OCI-LY3 (cell line): ENCODE measurements at regions not wholly inside any gene's neighbourhood (a gene's known extent, or its start where the extent isn't known, plus 50 kb on each side); places are given as distances from the start of the nearest gene placed in this dataset.

Source experiments
- EZH2phosphoT487 ChIP-seq: fragments of 200-600 bp; shearing (Covaris generic); IDR thresholded peaks from 2 replicates; pipeline ENCODE4 v1.6.1; 2018; ENCODE audit warnings: antibody characterized with exemption, mixed run types, low read depth
- TF ChIP-seq, protein P1 (sequence below): fragments of 200-600, 300-600 bp; sonication (generic); IDR thresholded peaks from 2 replicates; pipeline ENCODE4 v1.5.1; 2014; ENCODE audit warnings: antibody characterized with exemption, low read length, low read depth

DNA sequence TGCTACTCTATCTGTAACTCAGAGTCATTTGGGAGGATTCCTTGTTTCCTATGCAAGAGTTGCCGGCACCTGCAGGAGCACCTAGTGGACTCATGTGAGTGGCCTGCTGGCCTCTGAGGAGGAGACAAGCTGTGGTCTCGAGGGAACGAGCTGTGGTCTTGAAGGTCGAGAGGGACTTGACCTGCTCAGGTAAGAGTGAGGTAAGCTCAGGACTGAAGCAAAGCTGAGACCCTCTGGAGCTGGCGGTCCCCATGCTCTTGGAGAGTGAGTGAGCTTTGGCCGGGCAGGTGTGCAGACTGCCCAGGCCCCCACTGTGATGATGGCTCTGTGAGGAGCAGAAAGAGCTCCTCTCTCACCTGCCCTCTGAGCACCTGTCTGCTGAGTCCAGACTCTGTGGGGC, 214.3 kb downstream of the MYLK4 start:
- TF ChIP-seq, protein P1, sequence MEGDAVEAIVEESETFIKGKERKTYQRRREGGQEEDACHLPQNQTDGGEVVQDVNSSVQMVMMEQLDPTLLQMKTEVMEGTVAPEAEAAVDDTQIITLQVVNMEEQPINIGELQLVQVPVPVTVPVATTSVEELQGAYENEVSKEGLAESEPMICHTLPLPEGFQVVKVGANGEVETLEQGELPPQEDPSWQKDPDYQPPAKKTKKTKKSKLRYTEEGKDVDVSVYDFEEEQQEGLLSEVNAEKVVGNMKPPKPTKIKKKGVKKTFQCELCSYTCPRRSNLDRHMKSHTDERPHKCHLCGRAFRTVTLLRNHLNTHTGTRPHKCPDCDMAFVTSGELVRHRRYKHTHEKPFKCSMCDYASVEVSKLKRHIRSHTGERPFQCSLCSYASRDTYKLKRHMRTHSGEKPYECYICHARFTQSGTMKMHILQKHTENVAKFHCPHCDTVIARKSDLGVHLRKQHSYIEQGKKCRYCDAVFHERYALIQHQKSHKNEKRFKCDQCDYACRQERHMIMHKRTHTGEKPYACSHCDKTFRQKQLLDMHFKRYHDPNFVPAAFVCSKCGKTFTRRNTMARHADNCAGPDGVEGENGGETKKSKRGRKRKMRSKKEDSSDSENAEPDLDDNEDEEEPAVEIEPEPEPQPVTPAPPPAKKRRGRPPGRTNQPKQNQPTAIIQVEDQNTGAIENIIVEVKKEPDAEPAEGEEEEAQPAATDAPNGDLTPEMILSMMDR: no peak
- no peak for TF ChIP-seq EZH2phosphoT487
